ENCODE measurements at regions not wholly inside any gene's neighbourhood (a gene's known extent, or its start where the extent isn't known, plus 50 kb on each side); places are given as distances from the start of the nearest gene placed in this dataset.
A peak's percentile ranks its signal among the peaks of the same experiment; 100 is the strongest.

- no peak for DNase-seq
Observed at GRCh38 chr11:116598556-116598955, 174.2 kb downstream of the BUD13 start.

DNA sequence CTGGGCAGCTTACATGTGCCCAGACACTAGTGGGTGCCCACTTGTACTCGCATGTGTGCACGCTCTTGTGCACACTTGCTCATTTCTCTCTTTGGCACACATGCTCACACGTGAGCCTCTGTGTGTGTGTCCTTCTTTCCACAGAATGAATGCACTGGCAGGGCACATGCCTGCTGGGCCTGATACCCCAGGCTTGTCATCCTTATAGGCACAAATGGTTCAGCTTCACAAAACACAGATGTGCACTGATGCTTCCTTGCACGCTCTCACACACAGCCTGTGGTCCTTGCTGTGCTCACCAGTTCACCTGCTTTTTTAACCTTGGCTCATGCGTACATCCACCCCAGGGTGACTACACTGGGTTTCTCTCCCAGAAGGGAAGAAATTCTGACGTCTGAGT, 174.8 kb downstream of the BUD13 start:
- no peak for DNase-seq

DNA sequence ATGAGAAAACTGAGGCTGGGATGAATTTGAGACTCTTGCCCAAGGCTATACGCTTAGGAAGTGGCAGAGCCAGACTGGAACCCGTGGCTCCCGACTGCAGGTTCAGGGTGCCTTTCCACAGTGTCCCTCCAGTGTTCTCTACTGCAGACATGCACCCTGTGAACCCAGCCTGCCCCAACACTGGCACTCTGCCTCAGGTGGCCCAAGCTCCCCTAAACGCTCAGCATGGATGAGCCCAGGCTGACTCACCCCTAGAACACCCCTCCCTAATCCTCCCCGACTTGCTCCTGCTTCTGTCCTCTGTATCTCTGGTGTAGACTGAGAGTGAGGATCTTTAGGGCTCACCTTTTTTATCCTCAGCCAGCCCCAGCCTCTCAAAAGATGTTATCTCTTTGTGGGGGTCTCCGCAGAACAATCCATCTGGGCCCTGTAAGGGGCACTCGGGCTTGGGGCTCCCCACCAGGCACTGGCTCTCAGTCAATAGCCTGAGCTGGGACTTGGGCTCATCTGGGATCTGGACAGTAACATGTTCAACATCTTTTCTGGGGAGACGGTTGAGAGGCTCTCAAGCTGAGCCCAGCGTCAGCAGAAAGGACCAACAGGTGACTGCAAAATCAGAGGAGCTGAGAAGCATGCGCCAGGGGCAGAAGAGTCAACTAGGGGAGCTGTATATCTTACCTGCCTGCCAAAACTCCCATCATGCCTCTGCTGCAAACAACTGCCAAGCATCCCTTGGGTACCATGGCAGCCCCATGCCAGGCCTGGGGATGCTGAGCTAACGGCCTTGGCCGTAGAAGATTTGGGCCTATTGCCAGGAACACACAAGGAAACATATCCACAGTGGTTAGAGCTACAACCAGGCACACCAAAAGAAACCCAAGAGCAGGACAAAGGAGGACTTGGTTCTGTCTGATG, 176.2 kb downstream of the BUD13 start:
- DNase-seq = no peak

GRCh38 chr11:116595305-116595880, 177.4 kb downstream of the BUD13 start:
- DNase-seq = no peak

DNA sequence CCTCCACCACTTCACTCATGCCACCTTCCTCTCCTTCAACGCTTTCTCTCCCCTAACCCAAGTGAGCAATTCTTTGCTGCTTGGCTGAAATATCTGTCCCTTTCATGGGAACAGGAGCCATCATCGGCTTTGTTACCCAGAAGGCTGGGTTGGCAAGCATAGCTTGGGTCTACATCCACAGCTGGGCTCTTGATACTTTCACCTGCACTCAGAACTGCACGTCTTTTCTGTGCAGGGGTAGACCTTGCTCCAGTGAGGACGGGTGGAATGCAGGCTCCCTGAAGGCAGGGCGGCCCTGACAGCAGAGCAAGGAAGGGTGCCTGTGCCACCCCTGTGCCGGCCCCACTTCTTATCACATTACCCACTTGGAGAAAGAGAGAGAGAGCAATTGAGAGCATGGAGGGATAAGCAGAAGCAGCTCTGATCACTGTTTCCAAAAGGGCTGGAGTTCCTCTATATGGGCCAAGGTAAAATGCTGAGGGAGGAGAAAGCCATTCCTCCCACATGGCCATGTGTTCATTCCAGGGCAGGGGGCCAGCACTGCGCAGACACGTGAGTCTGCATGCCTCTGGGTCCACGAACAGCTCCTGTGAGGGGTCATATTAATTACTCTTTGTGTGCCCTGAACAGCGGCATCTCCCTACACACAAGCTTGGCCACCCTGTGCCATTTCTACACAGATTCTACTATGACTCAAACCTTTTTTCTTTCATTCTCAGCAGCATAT, 181.8 kb downstream of the BUD13 start:
- DNase-seq = no peak

DNA sequence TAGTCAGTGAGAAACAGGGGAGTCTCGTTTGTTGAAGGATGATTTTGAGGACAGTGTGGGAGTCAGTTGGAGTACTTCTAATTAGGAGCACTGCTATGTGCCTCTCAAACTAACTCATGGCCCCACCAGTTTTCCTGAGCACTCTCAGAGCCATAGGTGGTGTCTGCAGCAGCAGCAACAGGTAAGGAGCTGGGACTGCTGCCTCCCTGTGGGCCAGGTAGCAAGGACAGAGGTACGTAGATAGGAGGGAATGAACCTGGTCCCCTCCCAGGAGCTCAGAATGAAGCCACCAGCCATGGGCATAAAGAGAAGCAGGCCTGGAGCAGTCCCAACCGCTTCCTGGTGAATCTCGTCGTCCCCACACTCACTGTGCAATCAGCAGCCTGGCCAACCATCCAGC, 183.4 kb downstream of the BUD13 start:
- DNase-seq = no peak

DNA sequence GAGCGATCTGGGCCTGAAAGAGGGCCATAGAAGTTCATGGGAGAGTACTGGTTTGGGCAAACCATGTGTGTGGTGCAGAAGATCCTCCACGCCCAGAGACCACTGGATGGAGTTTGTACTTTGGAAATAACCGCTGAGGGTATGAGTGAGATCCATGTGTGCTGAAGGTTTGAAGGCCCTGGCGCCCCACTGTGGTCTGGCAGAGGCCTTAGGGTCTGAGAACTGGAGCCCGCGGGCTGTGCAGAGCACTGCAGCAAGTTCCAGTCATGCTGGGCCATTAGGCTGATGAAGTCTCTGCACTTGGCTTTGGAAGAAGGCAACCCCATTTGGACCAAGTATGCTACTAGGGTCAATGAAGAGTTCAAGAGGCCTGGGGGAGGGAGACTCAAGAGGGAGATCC, 186.4 kb downstream of the BUD13 start:
- no peak for DNase-seq

DNA sequence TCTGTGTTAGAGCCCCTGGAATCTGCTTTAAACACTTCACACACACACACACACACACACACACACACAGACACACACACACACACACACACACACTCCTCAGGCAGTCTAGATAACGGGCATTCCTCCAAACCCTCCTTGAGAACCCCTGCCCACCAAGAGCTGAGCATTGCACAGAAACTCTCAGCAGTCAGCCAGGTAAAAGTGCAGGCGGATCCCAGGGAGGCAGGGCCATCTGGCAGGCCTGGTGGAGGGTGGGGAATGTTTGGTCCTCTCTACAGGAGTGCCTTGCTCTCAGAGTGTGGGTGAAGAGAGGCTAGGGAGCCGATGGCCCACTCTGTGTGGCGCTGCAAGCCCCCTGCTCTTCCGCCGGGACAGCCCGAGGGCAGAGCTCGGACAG, 190.2 kb downstream of the BUD13 start:
- DNase-seq = no peak

GRCh38 chr11:116581349-116581748, 191.4 kb downstream of the BUD13 start:
- DNase-seq = no peak

- no peak for DNase-seq
Observed at GRCh38 chr11:116580799-116581198, 192.0 kb downstream of the BUD13 start.

- DNase-seq = no peak
Observed at GRCh38 chr11:116579857-116580727, 192.7 kb downstream of the BUD13 start.

DNA sequence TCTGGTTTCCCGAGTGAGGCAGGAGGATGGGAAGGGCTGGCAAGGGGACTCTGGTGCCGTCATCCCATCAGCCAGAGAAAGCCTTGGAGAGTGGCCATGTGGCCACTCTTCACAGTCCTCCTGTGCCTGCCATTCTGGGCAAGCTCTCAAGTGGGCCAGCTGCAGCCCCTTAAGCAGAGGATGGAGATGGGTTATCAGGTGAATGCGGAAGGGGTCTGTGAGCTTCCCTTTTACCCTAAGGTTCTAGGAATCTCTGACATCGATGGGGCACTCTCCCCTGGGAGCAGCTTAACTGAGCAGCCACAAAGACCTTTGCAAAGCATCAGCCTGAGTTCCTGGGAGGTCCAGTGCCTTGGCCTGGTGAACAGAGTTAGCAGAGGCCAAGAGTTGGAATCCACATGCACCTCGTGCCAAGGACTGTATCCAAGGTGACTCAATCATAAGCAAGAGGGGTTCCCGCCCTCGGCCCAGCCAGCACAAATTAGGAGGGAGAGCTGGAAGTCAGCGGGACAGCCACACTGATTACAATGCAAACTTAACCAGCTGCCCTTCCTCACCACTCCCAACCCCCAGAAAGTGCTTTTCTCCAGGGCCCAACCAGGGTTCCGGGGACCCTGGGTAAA, 193.6 kb downstream of the BUD13 start:
- no peak for DNase-seq

DNA sequence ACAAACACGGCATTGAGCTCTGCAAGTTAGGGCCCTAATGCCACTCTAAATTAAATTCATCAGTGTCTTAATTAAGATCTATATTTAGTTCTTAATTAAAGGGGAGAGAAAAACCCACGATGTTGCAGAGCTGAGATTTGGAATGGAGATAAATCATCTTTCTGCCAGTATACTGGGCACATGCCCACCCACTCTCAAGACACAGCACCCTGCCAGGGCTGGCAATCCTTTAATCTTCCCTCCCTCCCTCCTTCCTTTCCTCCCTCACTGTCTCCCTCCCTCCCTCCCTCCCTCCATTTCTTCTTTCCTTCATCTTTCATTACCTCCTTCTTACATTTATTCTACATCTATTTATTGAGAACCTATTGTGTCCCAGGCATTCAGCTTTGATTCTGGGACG, 194.8 kb downstream of the BUD13 start:
- no peak for DNase-seq

DNA sequence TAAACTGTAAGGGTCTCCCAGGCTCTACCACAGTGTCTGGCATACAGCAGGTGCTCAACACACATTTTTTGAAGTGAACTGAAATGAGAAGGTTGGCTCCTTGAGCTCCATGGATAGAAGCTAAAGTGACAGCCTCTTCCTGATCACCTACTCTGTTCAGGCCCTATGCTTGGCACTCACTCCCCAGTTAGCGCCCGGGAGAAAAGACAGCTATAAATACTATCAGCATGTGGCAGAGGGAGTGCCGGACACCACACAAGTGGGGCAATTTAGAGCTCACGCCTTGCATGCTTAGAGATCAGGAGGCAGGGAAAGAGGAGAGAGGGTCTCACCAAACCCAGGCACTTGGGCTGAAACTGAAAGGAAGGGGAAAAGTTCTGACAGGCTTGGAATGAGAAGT, 195.5 kb downstream of the BUD13 start:
- DNase-seq = no peak

DNA sequence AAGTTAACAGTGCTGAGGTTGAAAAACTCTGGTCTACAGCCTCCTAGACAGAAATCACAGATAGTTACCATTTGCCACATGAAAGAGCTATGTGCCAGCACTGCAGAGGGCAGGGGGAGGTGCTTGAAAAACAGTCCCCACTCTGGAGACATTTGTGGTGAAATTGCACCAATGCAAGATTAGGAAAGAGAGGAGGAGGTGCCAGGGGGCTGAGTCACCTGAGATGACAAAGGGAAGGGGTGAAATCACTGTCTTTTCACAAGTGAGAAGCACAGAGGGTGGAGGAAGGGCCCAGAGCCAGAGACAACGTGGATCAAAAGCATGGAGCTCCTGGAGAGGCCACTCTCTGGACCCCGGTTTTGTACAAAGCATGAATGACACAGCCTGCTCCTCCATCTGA, 196.3 kb downstream of the BUD13 start:
- DNase-seq = peak in 2 of 4 experiments; percentile 2 to 3

DNA sequence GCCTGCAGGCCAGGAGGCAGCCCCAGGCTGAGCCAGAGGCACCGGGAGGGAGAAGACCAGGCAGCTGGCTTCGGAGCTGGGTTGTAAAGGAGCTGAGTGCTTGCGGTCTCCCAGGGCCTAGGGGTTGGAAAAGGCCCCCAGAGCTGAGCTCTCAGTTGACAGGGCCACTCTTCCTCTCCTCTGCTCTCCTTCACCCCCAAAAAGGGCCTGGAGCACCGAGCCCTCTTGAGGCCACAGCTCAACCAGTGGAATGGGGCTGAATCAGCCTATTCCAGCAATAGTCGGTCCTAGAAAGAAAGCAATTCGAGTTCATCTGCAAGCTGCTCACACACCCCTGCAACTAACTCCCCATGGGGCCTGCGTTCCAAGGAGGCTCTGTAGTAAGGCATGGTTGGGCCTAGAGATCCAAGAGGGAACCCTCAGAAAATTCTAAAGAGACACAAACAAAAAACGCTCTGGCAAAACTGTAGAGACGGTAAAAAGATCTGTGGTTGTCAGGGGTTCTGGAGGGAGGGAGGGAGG, 205.0 kb downstream of the BUD13 start:
- DNase-seq = no peak

GRCh38 chr11:116563712-116564047, 209.1 kb downstream of the BUD13 start:
- DNase-seq = peak in 3 of 4 experiments; percentile 7 to 20 (median 14)

DNA sequence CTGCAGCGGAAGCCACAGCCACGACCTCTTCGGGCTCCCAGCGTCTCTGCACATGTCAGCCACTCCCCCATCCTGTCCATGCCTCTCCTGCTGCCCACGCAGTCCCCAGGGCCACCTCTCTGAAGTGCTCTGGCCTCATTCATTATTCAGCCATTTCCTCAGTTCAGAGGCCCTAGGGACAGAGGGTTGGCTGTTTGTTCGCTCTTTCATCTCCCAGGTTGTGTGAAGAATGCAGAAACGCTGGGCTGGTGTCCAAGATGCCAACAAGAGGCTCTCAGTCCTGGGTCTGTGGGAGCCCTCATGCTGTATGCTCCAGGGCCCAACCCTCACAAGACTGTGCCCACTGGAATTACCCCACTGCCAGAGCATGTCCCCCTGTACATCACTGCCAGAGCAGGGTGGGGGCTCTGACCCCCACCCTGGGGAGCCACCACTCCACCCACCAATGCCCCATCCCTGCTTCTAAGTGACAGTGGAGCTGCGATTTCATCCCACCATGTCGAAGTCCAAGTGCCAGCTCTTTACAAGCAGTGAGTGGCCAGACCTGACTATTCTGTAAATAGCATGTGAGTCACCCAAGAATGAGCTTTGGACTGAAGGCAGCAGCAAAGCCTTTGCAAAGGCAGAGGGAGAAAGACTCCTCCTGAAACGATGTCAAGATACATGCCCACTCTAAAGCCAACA, 209.6 kb downstream of the BUD13 start:
- DNase-seq = peak in 2 of 4 experiments; percentile 2 to 3

DNA sequence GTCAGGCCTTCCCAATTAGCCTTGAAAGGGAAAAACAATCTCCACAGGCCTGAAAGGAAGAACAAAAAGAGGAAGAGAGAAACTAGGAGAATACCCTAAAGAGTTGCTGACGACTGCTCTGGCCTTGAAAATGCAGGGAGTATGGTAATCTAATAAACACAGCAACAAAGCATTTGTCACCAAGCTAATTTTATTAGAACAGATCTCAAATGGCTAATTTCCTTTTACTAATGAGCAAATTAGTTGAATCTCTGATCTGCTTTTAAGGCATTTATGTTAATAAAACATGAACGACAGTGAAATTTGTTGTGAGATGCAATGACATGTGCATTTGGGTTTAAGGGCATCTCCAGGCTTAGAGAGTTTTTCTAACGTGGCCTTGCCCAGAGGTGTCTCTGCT, 212.2 kb downstream of the BUD13 start:
- DNase-seq = no peak

- DNase-seq = no peak
Observed at GRCh38 chr11:116558504-116559211, 214.1 kb downstream of the BUD13 start.

DNA sequence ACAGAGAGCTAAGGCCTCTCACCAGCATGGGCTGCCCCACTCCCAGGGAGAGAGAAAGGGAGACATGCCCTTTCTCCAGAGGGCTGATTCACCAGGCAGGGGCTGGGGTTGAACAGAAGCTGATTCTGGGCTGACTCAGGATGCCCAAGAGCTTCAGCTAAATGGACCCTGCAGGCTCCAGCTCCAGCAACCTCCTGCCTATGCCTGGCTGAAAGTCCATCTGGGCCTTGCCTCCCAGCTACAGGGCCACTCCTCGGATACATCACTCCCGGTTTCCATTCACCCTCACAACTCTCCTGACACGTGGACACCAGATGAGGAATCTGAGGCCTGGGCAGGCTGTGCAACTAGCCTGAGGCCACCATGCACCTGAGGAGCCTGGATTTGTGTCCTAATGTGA, 215.5 kb downstream of the BUD13 start:
- DNase-seq = no peak

Measured in suppressor macrophage (primary cell).